CD4-positive, alpha-beta T cell (primary cell): ENCODE measurements at regions not wholly inside any gene's neighbourhood (a gene's known extent, or its start where the extent isn't known, plus 50 kb on each side); places are given as distances from the start of the nearest gene placed in this dataset.

Experiments used
- ATAC-seq: fragments of 200-7000 bp; cut with Tn5 transposase; one replicate; pipeline ENCODE4 v1.10.0; 2022; ENCODE audit warnings: mild to moderate bottlenecking; ENCODE audit not compliant: poor library complexity
- CTCF ChIA-PET: fragments of 350-600 bp; sonication (Branson Sonifier 250); formaldehyde crosslinking; loops from one replicate; lab custom pipeline; 2021; ENCODE audit warnings: antibody characterized with exemption, inconsistent platforms; lab: Charles Lee
- POLR2A ChIA-PET: fragments of 350-600 bp; sonication (Branson Sonifier 250); formaldehyde crosslinking; loops from one replicate; lab custom pipeline; 2021; ENCODE audit warnings: antibody characterized with exemption, inconsistent platforms; lab: Charles Lee
- DNase-seq, 14 experiments: peaks; one replicate each; pipeline ENCODE4 v3.0.0-alpha.2; 2013 to 2020; ENCODE audit warnings: mixed read lengths in 2 of 14
- H3K27ac ChIP-seq, 2 donors: one replicate each; pipeline versions ENCODE4 v1.5.1 to v1.7.0; 2013; ENCODE audit warnings: low read length in 2 of 2, low read depth in 1 of 2, mild to moderate bottlenecking in 1 of 2
- H3K27me3 ChIP-seq, 2 experiments: 1 replicate in 1 of 2; 2 replicates in 1 of 2; pipeline versions ENCODE4 v1.6.1 to v1.7.0; 2013; ENCODE audit warnings: low read length in 2 of 2, control low read depth in 1 of 2, mild to moderate bottlenecking in 1 of 2, moderate library complexity in 1 of 2; ENCODE audit not compliant: insufficient read depth in 2 of 2, control insufficient read depth in 1 of 2
- H3K36me3 ChIP-seq: one replicate; pipeline ENCODE4 v1.6.1; 2013; ENCODE audit warnings: low read length, control low read depth; ENCODE audit not compliant: insufficient read depth
- H3K4me1 ChIP-seq: one replicate; pipeline ENCODE4 v1.6.1; 2013; ENCODE audit warnings: low read length, control low read depth; ENCODE audit not compliant: insufficient read depth
- H3K4me3 ChIP-seq: one replicate; pipeline ENCODE4 v1.5.1; 2013; ENCODE audit warnings: mild to moderate bottlenecking, low read length, moderate library complexity
- H3K9me3 ChIP-seq, 2 experiments: 1 replicate in 1 of 2; 2 replicates in 1 of 2; pipeline versions ENCODE4 v1.6.1 to v1.7.0; 2013; ENCODE audit warnings: low read length in 2 of 2, mild to moderate bottlenecking in 2 of 2, control low read depth in 1 of 2, moderate library complexity in 1 of 2; ENCODE audit not compliant: control insufficient read depth in 1 of 2, insufficient read depth in 1 of 2
- H3K27ac Mint-ChIP-seq: one replicate; pipeline ENCODE4 v1.8.0; 2020; ENCODE audit warnings: mixed read lengths
- H3K27me3 Mint-ChIP-seq: one replicate; pipeline ENCODE4 v1.8.0; 2021; ENCODE audit warnings: mixed read lengths
- H3K36me3 Mint-ChIP-seq: one replicate; pipeline ENCODE4 v1.8.0; 2021; ENCODE audit warnings: low read depth, mixed read lengths
- H3K4me1 Mint-ChIP-seq: one replicate; pipeline ENCODE4 v1.8.0; 2021; ENCODE audit warnings: low read depth, mixed read lengths
- H3K4me3 Mint-ChIP-seq: one replicate; pipeline ENCODE4 v1.8.0; 2020; ENCODE audit warnings: mild to moderate bottlenecking, mixed read lengths
- H3K9me3 Mint-ChIP-seq: one replicate; pipeline ENCODE4 v1.8.0; 2020; ENCODE audit warnings: mixed read lengths
- CTCF ChIP-seq: fragments of 200-600 bp; IDR thresholded peaks from one replicate; pipeline ENCODE4 v1.8.0; 2022; ENCODE audit warnings: antibody characterized with exemption, mild to moderate bottlenecking
- intact Hi-C, 2 experiments: fragments of 100-400 bp; cut with DNase I in 1 of 2; cut with micrococcal nuclease in 1 of 2; formaldehyde crosslinking; loops; one replicate each; pipeline versions ENCODE4 v1.15.1 to v1.9.0; 2023 to 2025; cut with DNase I, micrococcal nuclease

GRCh38 chr19:31173991-31174390 is 175.2 kb downstream of the TSHZ3 start:
- no peaks in the 10 kb centered on the region for H3K4me1 Mint-ChIP-seq
- TF ChIP-seq CTCF: no peak
- no peaks in the 10 kb centered on the region for H3K36me3 ChIP-seq
- intact Hi-C loops: loop anchor here in 1 of 2 experiments (5.0 kb wide), 1 partner anchor 1188 kb away; no protein-coding TSS in a partner anchor
- no peaks in the 10 kb centered on the region for H3K4me1 ChIP-seq
- H3K9me3 Mint-ChIP-seq: no peaks in the 10 kb centered on the region
- POLR2A ChIA-PET: no interaction called here
- CTCF ChIA-PET: no interaction called here
- H3K4me3 ChIP-seq: no peak overlapping the region
- no peaks in the 10 kb centered on the region for H3K9me3 ChIP-seq
- DNase-seq (no peak), ATAC-seq (no peak)
- no peak overlapping the region for H3K27ac Mint-ChIP-seq
- peaks cover 3 to 5% of the 10 kb centered on the region in 2 experiments for H3K27me3 ChIP-seq
- no peak overlapping the region for H3K4me3 Mint-ChIP-seq
- no peak overlapping the region for H3K27ac ChIP-seq
- H3K27me3 Mint-ChIP-seq: peaks cover 16% of the 10 kb centered on the region
- no peaks in the 10 kb centered on the region for H3K36me3 Mint-ChIP-seq

- H3K36me3 Mint-ChIP-seq: no peaks in the 10 kb centered on the region
- Histone ChIP-seq H3K27ac (no peak overlapping the region), H3K36me3 (no peaks in the 10 kb centered on the region), H3K4me1 (no peaks in the 10 kb centered on the region), H3K27me3 (peaks cover 0 to 5% of the 10 kb centered on the region in 2 experiments), H3K9me3 (no peaks in the 10 kb centered on the region), H3K4me3 (no peak overlapping the region)
- H3K27ac Mint-ChIP-seq: no peak overlapping the region
- TF ChIP-seq CTCF: no peak
- POLR2A ChIA-PET: no interaction called here
- CTCF ChIA-PET: interaction anchor here (0.7 kb wide), 1 partner anchor 13 kb away, joined by 3 read pairs; no protein-coding TSS in a partner anchor
- intact Hi-C loops: loop anchor here in 1 of 2 experiments (5.0 kb wide), 1 partner anchor 1190 kb away; no protein-coding TSS in a partner anchor
- peaks cover 20% of the 10 kb centered on the region for H3K27me3 Mint-ChIP-seq
- no peaks in the 10 kb centered on the region for H3K9me3 Mint-ChIP-seq
- H3K4me1 Mint-ChIP-seq: no peaks in the 10 kb centered on the region
- H3K4me3 Mint-ChIP-seq: no peak overlapping the region
- DNase-seq: no peak
- ATAC-seq: no peak
Observed at GRCh38 chr19:31171936-31172335, 177.3 kb downstream of the TSHZ3 start.

GRCh38 chr19:31170046-31170445 is 179.2 kb downstream of the TSHZ3 start:
- ATAC-seq: no peak
- Histone ChIP-seq H3K4me3 (no peak overlapping the region), H3K9me3 (no peaks in the 10 kb centered on the region), H3K36me3 (no peaks in the 10 kb centered on the region), H3K27ac (no peak overlapping the region), H3K27me3 (peaks cover 0 to 5% of the 10 kb centered on the region in 2 experiments), H3K4me1 (no peaks in the 10 kb centered on the region)
- H3K9me3 Mint-ChIP-seq: no peaks in the 10 kb centered on the region
- ChIA-PET POLR2A (no interaction called here), CTCF (no interaction called here)
- H3K4me3 Mint-ChIP-seq: no peak overlapping the region
- DNase-seq: no peak
- no peak for TF ChIP-seq CTCF
- H3K27me3 Mint-ChIP-seq: peaks cover 22% of the 10 kb centered on the region
- no peaks in the 10 kb centered on the region for H3K4me1 Mint-ChIP-seq
- no peaks in the 10 kb centered on the region for H3K36me3 Mint-ChIP-seq
- intact Hi-C loops: loop anchor here in 1 of 2 experiments (5.0 kb wide), 1 partner anchor 1192 kb away; no protein-coding TSS in a partner anchor
- no peak overlapping the region for H3K27ac Mint-ChIP-seq
